Fibroblast of pulmonary artery (primary cell): ENCODE measurements at regions not wholly inside any gene's neighbourhood (a gene's known extent, or its start where the extent isn't known, plus 50 kb on each side); places are given as distances from the start of the nearest gene placed in this dataset.

Source experiments
- DNase-seq: peaks from one replicate; pipeline ENCODE4 v3.0.0-alpha.2; 2010; ENCODE audit warnings: low read depth
- H3K4me3 ChIP-seq: replicated peaks from 2 replicates; pipeline ENCODE4 v1.5.1; 2011; ENCODE audit warnings: low read depth, mild to moderate bottlenecking, control low read depth, low read length, moderate library complexity
- CTCF ChIP-seq: IDR thresholded peaks from 2 replicates; pipeline ENCODE4 v1.5.1; 2011; ENCODE audit warnings: mild to moderate bottlenecking, control low read depth, low read length, inconsistent platforms; ENCODE audit errors: missing control alignments

DNA sequence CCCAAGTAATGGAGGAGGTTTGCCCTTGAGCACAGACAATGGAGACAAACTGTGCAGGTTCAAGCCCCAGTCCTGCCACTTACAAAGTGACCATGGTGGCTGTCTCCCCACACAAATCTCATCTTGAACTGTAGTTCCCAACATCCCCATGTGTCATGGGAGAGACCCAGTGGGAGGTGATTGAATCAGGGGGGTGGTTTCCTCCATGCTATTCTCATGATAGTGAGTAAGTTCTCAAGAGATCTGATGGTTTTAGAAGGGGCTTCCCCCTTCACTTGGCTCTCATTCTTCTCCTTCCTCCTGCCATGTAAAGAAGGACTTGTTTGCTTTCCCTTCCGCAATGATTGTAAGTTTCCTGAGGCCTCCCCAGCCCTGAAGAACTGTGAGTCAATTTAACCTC is 225.4 kb downstream of the TXNL1 start:
- DNase-seq = no peak
- no peak for TF ChIP-seq CTCF

GRCh38 chr18:56409736-56410135 is 228.7 kb downstream of the TXNL1 start:
- no peak for DNase-seq
- H3K4me3 ChIP-seq = no peak overlapping the region
- no peak for TF ChIP-seq CTCF

More for the DNA sequence above, 225.4 kb downstream of the TXNL1 start:
- no peak overlapping the region for H3K4me3 ChIP-seq

GRCh38 chr18:56407646-56408180 is 230.7 kb downstream of the TXNL1 start:
- DNase-seq = no peak
- H3K4me3 ChIP-seq = no peak overlapping the region
- no peak for TF ChIP-seq CTCF

DNA sequence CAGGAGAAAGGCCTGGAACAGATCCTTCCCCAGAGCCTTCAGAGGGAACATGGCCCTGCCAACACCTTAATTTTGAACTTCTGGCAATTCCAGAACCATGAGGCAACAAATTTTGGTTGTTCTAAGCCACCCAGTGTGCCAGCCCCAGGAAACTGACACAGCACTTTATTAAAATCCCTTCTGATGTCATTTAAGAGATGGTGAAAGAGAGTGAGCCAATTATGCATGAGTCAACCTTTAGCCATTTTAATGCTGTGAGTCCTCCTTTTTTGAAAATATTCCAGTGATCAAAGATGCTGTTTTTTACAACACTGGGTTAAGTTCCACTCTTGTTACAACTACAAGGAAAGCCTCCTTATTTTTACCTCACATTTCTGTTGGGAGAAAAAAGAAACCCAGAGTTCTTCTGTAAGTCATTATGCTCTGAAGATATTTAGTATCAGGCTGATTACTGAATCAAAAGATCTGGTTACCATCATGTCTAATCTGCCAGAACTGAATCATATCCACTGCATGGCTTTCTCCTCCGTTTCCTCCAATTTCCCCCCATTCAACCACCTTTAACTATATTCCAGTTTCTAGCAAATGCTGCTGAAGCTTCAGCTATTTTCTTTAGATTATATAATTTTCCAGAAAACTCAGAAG is 235.4 kb downstream of the TXNL1 start:
- H3K4me3 ChIP-seq = no peak overlapping the region
- TF ChIP-seq CTCF = no peak
- peak; percentile 90 for DNase-seq

- TF ChIP-seq CTCF = no peak
- no peak for DNase-seq
Observed at GRCh38 chr18:56393870-56394269, 244.5 kb downstream of the TXNL1 start.

DNA sequence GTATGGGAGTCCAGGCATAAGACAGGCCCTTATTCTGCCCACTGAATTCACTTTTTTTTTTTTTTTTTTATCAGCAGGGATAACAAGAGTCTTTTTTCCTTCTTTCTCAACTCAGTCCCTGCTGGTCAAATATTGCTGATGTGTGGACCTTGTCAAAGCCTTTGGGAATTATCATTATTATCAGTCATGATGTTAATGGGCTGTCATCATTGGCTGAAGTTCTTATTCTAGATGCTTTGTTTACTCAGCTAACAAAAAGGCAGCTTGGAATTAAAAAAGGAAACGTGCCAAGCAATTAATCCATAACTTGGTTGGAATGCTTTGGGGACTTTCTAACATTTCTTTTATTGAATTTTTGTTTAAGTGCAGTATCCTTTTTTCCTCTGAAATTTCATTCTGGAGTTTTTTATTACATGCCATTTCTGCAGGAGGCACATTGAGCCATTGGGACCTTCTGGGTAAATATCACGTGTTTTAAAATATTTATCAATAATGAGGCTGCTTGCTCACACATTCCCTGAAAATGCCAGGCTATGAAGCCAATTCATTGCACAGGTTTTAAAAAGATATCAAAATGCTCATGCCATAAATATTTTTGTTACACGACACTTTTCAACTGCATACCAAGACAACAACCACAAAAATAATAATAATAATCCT is 246.3 kb downstream of the TXNL1 start:
- no peak for TF ChIP-seq CTCF
- DNase-seq = no peak

More at GRCh38 chr18:56393870-56394269, 244.5 kb downstream of the TXNL1 start:
- no peak overlapping the region for H3K4me3 ChIP-seq

More for the DNA sequence above, 246.3 kb downstream of the TXNL1 start:
- no peak overlapping the region for H3K4me3 ChIP-seq
